Lung (tissue), 11 donors: ENCODE measurements at regions not wholly inside any gene's neighbourhood (a gene's known extent, or its start where the extent isn't known, plus 50 kb on each side); places are given as distances from the start of the nearest gene placed in this dataset.
"Not testable (repeated sequence)": the region's sequence is repeated elsewhere in the genome, so short reads cannot be mapped to it uniquely, and the experiment has no call there.

ENCODE experiments used
- ATAC-seq: fragments of 200-7000 bp; cut with Tn5 transposase; one replicate; pipeline ENCODE4 v1.9.1; 2020; ENCODE audit warnings: moderate number of reproducible peaks; ENCODE audit not compliant: insufficient read depth, low FRiP score
- DNase-seq, 3 donors: peaks; one replicate each; pipeline ENCODE4 v3.0.0-alpha.2; 2013 to 2017
- H3K27ac ChIP-seq, 2 donors: one replicate each; pipeline ENCODE4 v1.5.1; 2013; ENCODE audit warnings: mild to moderate bottlenecking in 2 of 2, moderate library complexity in 2 of 2, control low read depth in 1 of 2, inconsistent platforms in 1 of 2, low read depth in 1 of 2, low read length in 1 of 2
- H3K27me3 ChIP-seq, 3 donors: one replicate each; pipeline ENCODE4 v1.5.1; 2013; ENCODE audit warnings: low read length in 2 of 3; ENCODE audit not compliant: control insufficient read depth in 3 of 3, insufficient read depth in 3 of 3
- H3K36me3 ChIP-seq, 4 donors: one replicate each; pipeline ENCODE4 v1.5.1; 2013; ENCODE audit warnings: low read length in 4 of 4, mild to moderate bottlenecking in 1 of 4, moderate library complexity in 1 of 4; ENCODE audit not compliant: control insufficient read depth in 4 of 4, insufficient read depth in 4 of 4
- H3K4me1 ChIP-seq, 5 donors: one replicate each; pipeline ENCODE4 v1.5.1; 2013; ENCODE audit warnings: low read length in 5 of 5, mild to moderate bottlenecking in 2 of 5, moderate library complexity in 1 of 5; ENCODE audit not compliant: control insufficient read depth in 5 of 5, insufficient read depth in 5 of 5
- H3K4me3 ChIP-seq: one replicate; pipeline ENCODE4 v1.5.1; 2013; ENCODE audit warnings: mild to moderate bottlenecking, control low read depth, moderate library complexity
- H3K9ac ChIP-seq, 2 donors: one replicate each; pipeline ENCODE4 v1.5.1; 2013; ENCODE audit warnings: low read length in 2 of 2, control low read depth in 1 of 2; ENCODE audit not compliant: insufficient read depth in 1 of 2
- H3K9me3 ChIP-seq, 4 donors: one replicate each; pipeline ENCODE4 v1.5.1; 2013; ENCODE audit warnings: low read length in 3 of 4, mild to moderate bottlenecking in 1 of 4, moderate library complexity in 1 of 4; ENCODE audit not compliant: control insufficient read depth in 4 of 4, insufficient read depth in 3 of 4
- CTCF ChIP-seq: IDR thresholded peaks from 2 replicates; pipeline ENCODE4 v1.5.1; 2012; ENCODE audit warnings: mild to moderate bottlenecking; ENCODE audit errors: control extremely low read depth, extremely low read depth
- WGBS, 2 donors: extraction: QIAGEN DNeasy Blood & Tissue Kit; methylation state at CpG; one replicate each; pipeline ENCODE4 v1.1.7; 2013; 5-methylcytosine and 5-hydroxymethylcytosine counted together
- donor health status: control.
- donor health status: control.
- donor health status: Bipolar disorder and iron deficiency.
- donor health status: healthy.
- donor health status: DM: yes; HTN: yes; CAD: no.

DNA sequence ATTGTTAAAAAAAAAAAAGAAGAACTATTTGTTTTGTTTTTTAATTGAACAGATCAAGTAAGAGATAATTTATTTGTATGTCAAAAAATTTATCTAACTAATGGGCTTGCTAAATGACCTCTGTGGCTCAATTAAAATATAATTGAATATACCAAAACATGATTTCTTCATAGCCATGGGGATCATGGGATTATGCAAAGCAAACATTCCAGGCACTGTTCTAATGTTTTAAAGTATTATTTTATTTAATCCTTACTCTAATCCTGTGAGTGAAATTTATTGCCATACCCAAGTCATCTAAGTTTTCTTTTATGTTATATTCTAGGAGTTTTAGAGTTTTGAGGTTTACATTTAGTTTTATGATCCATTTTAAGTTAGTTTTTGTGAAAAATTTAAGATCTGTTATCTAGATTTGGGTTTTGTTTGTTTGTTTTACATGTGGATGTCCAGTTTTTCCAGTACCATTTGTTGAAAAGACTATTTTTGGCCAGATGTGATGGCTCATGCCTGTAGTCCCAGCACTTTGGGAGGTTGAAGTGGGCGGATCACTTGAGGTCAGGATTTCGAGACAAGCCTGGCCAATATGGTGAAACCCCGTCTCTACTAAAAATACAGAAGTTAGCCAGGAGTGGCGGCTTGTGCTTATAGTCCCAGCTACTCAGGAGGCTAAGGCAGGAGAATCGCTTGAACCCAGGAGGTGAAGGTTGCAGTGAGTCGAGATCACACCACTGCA, 52.3 kb upstream of the CNOT10 start:
- H3K27me3 ChIP-seq = no peaks in the 10 kb centered on the region
- TF ChIP-seq CTCF = no peak
- no peak overlapping the region for H3K9ac ChIP-seq
- DNase-seq (peak in 1 of 3 donors; percentile 21), ATAC-seq (no peak)
- H3K4me3 ChIP-seq = no peak overlapping the region
- 75 to 78% methylated on average over 6 of the region's 6 CpGs for WGBS, 2 donors
- H3K9me3 ChIP-seq = no peaks in the 10 kb centered on the region
- H3K4me1 ChIP-seq = no peaks in the 10 kb centered on the region
- no peak overlapping the region for H3K27ac ChIP-seq
- no peaks in the 10 kb centered on the region for H3K36me3 ChIP-seq

DNA sequence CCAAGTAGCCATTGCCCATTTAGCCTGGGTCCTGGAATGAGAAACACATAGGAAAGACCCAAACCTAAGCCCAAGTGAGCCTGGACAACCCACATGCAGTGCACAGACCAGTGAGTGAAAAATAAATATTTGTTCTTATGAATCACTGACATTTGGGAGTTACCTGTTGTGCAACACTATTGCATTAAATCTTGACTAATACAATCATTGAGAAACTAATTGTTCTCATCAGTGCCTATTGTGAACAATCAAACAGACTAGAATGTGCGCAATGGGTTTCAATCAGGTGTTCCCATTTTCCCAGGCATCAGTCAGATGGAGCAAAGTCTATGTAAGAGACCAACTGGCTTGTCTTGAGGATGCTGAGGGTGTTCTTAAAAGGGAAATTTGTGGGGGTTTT, 54.7 kb upstream of the CNOT10 start:
- Histone ChIP-seq H3K9me3 (no peaks in the 10 kb centered on the region), H3K4me3 (no peak overlapping the region), H3K4me1 (no peaks in the 10 kb centered on the region), H3K36me3 (no peaks in the 10 kb centered on the region), H3K27ac (no peak overlapping the region), H3K27me3 (no peaks in the 10 kb centered on the region), H3K9ac (no peak overlapping the region)
- no peak for DNase-seq
- WGBS, 2 donors = 75 to 89% methylated on average over 1 of the region's 1 CpG
- ATAC-seq = peak; percentile 58
- TF ChIP-seq CTCF = no peak

- H3K9ac ChIP-seq = no peak overlapping the region
- DNase-seq = no peak
- H3K27ac ChIP-seq = no peak overlapping the region
- no peak overlapping the region for H3K4me3 ChIP-seq
- ATAC-seq = no peak
- no peaks in the 10 kb centered on the region for H3K27me3 ChIP-seq
- TF ChIP-seq CTCF = no peak
- no peaks in the 10 kb centered on the region for H3K9me3 ChIP-seq
- no peaks in the 10 kb centered on the region for H3K36me3 ChIP-seq
- 72 to 89% methylated on average over 20 to 22 of the region's 22 CpGs for WGBS, 2 donors
- H3K4me1 ChIP-seq = peaks cover 0 to 11% (median 1%) of the 10 kb centered on the region in 5 donors
Observed at GRCh38 chr3:32626631-32627030, 56.0 kb upstream of the DYNC1LI1 start.

DNA sequence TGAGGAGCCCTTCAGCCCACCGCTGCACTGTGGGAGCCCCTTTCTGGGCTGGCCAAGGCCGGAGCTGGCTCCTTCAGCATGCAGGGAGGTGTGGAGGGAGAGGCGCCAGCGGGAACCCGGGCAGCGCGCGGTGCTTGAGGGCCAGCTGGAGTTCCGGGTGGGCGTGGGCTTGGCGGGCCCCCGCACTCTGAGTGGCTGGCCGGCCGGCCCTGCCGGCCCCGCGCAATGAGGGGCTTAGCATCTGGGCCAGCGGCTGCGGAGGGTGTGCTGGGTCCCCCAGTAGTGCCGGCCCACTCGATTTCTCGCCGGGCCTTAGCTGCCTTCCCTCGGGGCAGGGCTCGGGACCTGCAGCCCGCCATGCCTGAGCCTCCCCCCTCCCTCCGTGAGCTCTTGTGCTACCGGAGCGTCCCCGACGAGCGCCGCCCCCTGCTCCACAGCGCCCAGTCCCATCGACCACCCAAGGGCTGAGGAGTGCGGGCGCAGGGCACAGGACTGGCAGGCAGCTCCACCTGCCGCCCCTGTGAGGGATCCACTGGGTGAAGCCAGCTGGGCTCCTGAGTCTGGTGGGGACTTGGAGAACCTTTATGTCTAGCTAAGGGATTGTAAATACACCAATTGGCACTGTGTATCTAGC, 55.0 kb upstream of the DYNC1LI1 start:
- H3K27ac ChIP-seq, H3K9me3 ChIP-seq, ATAC-seq, H3K27me3 ChIP-seq, H3K9ac ChIP-seq, DNase-seq, H3K36me3 ChIP-seq, H3K4me3 ChIP-seq: not testable (repeated sequence)
- H3K4me1 ChIP-seq = peaks cover 0 to 21% (median 11%) of the 10 kb centered on the region in 5 donors
- 77 to 91% methylated on average over 17 to 22 of the region's 38 CpGs for WGBS, 2 donors
